GM12878 (cell line): ENCODE measurements at regions not wholly inside any gene's neighbourhood (a gene's known extent, or its start where the extent isn't known, plus 50 kb on each side); places are given as distances from the start of the nearest gene placed in this dataset.

Experiments
- ATAC-seq: fragments of 200-7000 bp; cut with Tn5 transposase; 3 replicates; pipeline ENCODE4 v1.9.1; 2020; ENCODE audit warnings: mild to moderate bottlenecking, moderate library complexity
- BruUV-seq: library from RNA; stranded (reverse); fragments of 400-500 nt; replicated peaks from 2 replicates; lab custom pipeline; 2021; lab: Mats Ljungman, UMichigan
- CTCF ChIA-PET: fragments of 300-600 bp; sonication (Branson Sonifier 250); formaldehyde crosslinking; extraction: SDS; loops from one replicate; lab custom pipeline; 2021; ENCODE audit warnings: inconsistent platforms; lab: Yijun Ruan, JAX
- POLR2A ChIA-PET: fragments of 350-600 bp; formaldehyde crosslinking; extraction: SDS; loops from one replicate; lab custom pipeline; 2021; ENCODE audit warnings: inconsistent platforms; lab: Charles Lee
- RAD21 ChIA-PET: fragments of 300-600 bp; sonication (Branson Sonifier 250); formaldehyde crosslinking; loops from one replicate; lab custom pipeline; 2023; ENCODE audit warnings: antibody characterized with exemption; ENCODE audit not compliant: unreplicated experiment; lab: Charles Lee
- SMC1A ChIA-PET: fragments of 300-600 bp; sonication (Branson Sonifier 250); formaldehyde crosslinking; loops from one replicate; lab custom pipeline; 2023; ENCODE audit not compliant: unreplicated experiment, uncharacterized antibody; lab: Charles Lee
- DNase-seq: peaks from one replicate; pipeline ENCODE4 v3.0.0-alpha.2; 2011; ENCODE audit warnings: low read depth, low spot score
- FAIRE-seq: peaks from 3 replicates; lab custom pipeline; 2011; peaks lifted over from hg19 to GRCh38; lab: Jason Lieb, UNC
- H2AFZ ChIP-seq: 2 replicates; pipeline ENCODE4 v1.6.0; 2011; ENCODE audit warnings: low read depth, low read length, control low read depth; ENCODE audit not compliant: control insufficient read depth
- H3K27ac ChIP-seq: 2 replicates; pipeline ENCODE4 v1.5.1; 2011; ENCODE audit warnings: control low read depth; ENCODE audit not compliant: control insufficient read depth, insufficient read depth
- H3K27me3 ChIP-seq, 2 experiments: replicated peaks in 1 of 2; 2 replicates each; pipeline versions ENCODE4 v1.6.0 to v1.6.1; 2011; ENCODE audit warnings: low read length in 1 of 2; ENCODE audit not compliant: control insufficient read depth in 2 of 2, insufficient read depth in 2 of 2
- H3K36me3 ChIP-seq, 2 experiments: 2 replicates each; pipeline ENCODE4 v1.5.1; 2011; ENCODE audit warnings: low read length in 1 of 2; ENCODE audit not compliant: control insufficient read depth in 2 of 2, insufficient read depth in 2 of 2
- H3K4me1 ChIP-seq: 2 replicates; pipeline ENCODE4 v1.6.1; 2011; ENCODE audit warnings: mild to moderate bottlenecking, low read length, moderate library complexity, mixed read lengths; ENCODE audit not compliant: control insufficient read depth, insufficient read depth
- H3K4me2 ChIP-seq: 2 replicates; pipeline ENCODE4 v1.6.0; 2011; ENCODE audit warnings: control low read depth; ENCODE audit not compliant: control insufficient read depth, insufficient read depth
- H3K4me3 ChIP-seq: fragments of 200-600 bp; sonication (generic); 2 replicates; pipeline ENCODE4 v1.5.1; 2016
- H3K79me2 ChIP-seq: 2 replicates; pipeline ENCODE4 v1.6.0; 2011; ENCODE audit warnings: low read length; ENCODE audit not compliant: control insufficient read depth, insufficient read depth
- H3K9ac ChIP-seq: 2 replicates; pipeline ENCODE4 v1.8.0; 2011; ENCODE audit warnings: low read length, control low read depth, mixed read lengths; ENCODE audit not compliant: control insufficient read depth, insufficient read depth
- H3K9me3 ChIP-seq: replicated peaks from 3 replicates; pipeline ENCODE4 v1.5.1; 2011; ENCODE audit warnings: mild to moderate bottlenecking, low read length; ENCODE audit not compliant: control insufficient read depth, insufficient read depth
- H4K20me1 ChIP-seq: 2 replicates; pipeline ENCODE4 v1.6.0; 2011; ENCODE audit not compliant: control insufficient read depth, insufficient read depth
- CEBPZ ChIP-seq: fragments of 150-350 bp; IDR thresholded peaks from 2 replicates; pipeline ENCODE4 v1.6.1; 2016; ENCODE audit warnings: low read depth, low read length
- E2F8 ChIP-seq: fragments of 450-650 bp; IDR thresholded peaks from 2 replicates; pipeline ENCODE4 v1.6.1; 2018; ENCODE audit warnings: mild to moderate bottlenecking, low read depth, moderate library complexity; ENCODE audit not compliant: partially characterized antibody
- FOS ChIP-seq: IDR thresholded peaks from 3 replicates; pipeline ENCODE4 v1.6.1; 2011; ENCODE audit warnings: borderline replicate concordance; ENCODE audit not compliant: insufficient read length; ENCODE audit errors: extremely low read depth
- IRF5 ChIP-seq: fragments of 450-650 bp; IDR thresholded peaks from 2 replicates; pipeline ENCODE4 v1.6.1; 2017; ENCODE audit warnings: borderline replicate concordance
- MAX ChIP-seq: IDR thresholded peaks from 2 replicates; pipeline ENCODE4 v1.6.1; 2012; ENCODE audit warnings: low read depth, low read length, improper control_type of control experiment
- RAD51 ChIP-seq: fragments of 450-650 bp; IDR thresholded peaks from 2 replicates; pipeline ENCODE4 v1.6.1; 2016; ENCODE audit warnings: moderate library complexity, mild to moderate bottlenecking, inconsistent platforms
- SMARCA5 ChIP-seq: fragments of 450-650 bp; IDR thresholded peaks from 2 replicates; pipeline ENCODE4 v1.6.1; 2017; ENCODE audit warnings: mild to moderate bottlenecking
- SREBF1 ChIP-seq: IDR thresholded peaks from 2 replicates; pipeline ENCODE4 v1.6.1; 2012; ENCODE audit warnings: mild to moderate bottlenecking, low read length
- SUZ12 ChIP-seq: fragments of 200-600 bp; sonication (generic); IDR thresholded peaks from one replicate; pipeline ENCODE4 v1.6.1; 2018; ENCODE audit warnings: antibody characterized with exemption, mild to moderate bottlenecking; ENCODE audit not compliant: unreplicated experiment
- YBX1 ChIP-seq: fragments of 450-650 bp; IDR thresholded peaks from 2 replicates; pipeline ENCODE4 v1.6.1; 2016; ENCODE audit warnings: antibody characterized with exemption
- ZNF207 ChIP-seq: fragments of 450-650 bp; IDR thresholded peaks from 2 replicates; pipeline ENCODE4 v1.6.1; 2014; ENCODE audit warnings: antibody characterized with exemption, mild to moderate bottlenecking, borderline replicate concordance
- WGBS: methylation state at CpG from one replicate; pipeline ENCODE4 v1.1.6; 2016; ENCODE audit warnings: low lambda C conversion rate; ENCODE audit not compliant: insufficient replicate concordance, insufficient coverage; ENCODE audit errors: missing lambda C conversion rate; 5-methylcytosine and 5-hydroxymethylcytosine counted together
- in situ Hi-C: fragments of 300-500 bp; cut with MboI; formaldehyde crosslinking; loops from 9 replicates; pipeline ENCODE4 v1.14.3; 2018; ENCODE audit warnings: mixed read lengths
- intact Hi-C: fragments of 100-400 bp; cut with micrococcal nuclease; formaldehyde crosslinking; loops from one replicate; pipeline ENCODE4 v1.14.2; 2022; ENCODE audit not compliant: unreplicated experiment

GRCh38 chr12:67154901-67155300, 114.3 kb upstream of the CAND1 start:
- Histone ChIP-seq H3K27ac (no peak overlapping the region), H3K4me2 (no peak overlapping the region), H3K4me3 (no peak overlapping the region), H4K20me1 (no peaks in the 10 kb centered on the region), H3K79me2 (no peaks in the 10 kb centered on the region), H3K4me1 (no peaks in the 10 kb centered on the region), H3K27me3 (no peaks in the 10 kb centered on the region), H3K36me3 (no peaks in the 10 kb centered on the region), H3K9me3 (no peaks in the 10 kb centered on the region), H2AFZ (no peak overlapping the region), H3K9ac (no peak overlapping the region)
- ChIA-PET CTCF (no interaction called here), POLR2A (no interaction called here), RAD21 (no interaction called here), SMC1A (no interaction called here)
- intact Hi-C loops (no loop called here), in situ Hi-C loops (no loop called here)
- 28% methylated on average over 3 of the region's 3 CpGs for WGBS
- BruUV-seq: no TSS peak
- no peak for ATAC-seq
- no peak for TF ChIP-seq SUZ12
- TF ChIP-seq FOS: no peak
- TF ChIP-seq SREBF1: no peak
- TF ChIP-seq CEBPZ: no peak
- no peak for TF ChIP-seq MAX
- TF ChIP-seq E2F8: no peak
- TF ChIP-seq IRF5: no peak
- no peak for TF ChIP-seq ZNF207
- no peak for TF ChIP-seq SMARCA5
- no peak for TF ChIP-seq YBX1
- TF ChIP-seq RAD51: no peak
- DNase-seq: no peak
- no peak for FAIRE-seq
